ENCODE measurements at regions not wholly inside any gene's neighbourhood (a gene's known extent, or its start where the extent isn't known, plus 50 kb on each side); places are given as distances from the start of the nearest gene placed in this dataset.

GRCh38 chr21:35896060-35896459, 164.3 kb downstream of the SETD4 start:
- no peak for DNase-seq

GRCh38 chr21:35895598-35895997, 164.7 kb downstream of the SETD4 start:
- DNase-seq, result no peak

GRCh38 chr21:35893156-35893555, 167.2 kb downstream of the SETD4 start:
- DNase-seq, result no peak

GRCh38 chr21:35886887-35887286, 173.4 kb downstream of the SETD4 start:
- DNase-seq, result no peak

- no peak for DNase-seq
These were observed 174.3 kb downstream of the SETD4 start for GRCh38 chr21:35885942-35886541.

- no peak for DNase-seq
These were observed 177.5 kb downstream of the SETD4 start for GRCh38 chr21:35882791-35883240.

GRCh38 chr21:35873441-35873840, 186.9 kb downstream of the SETD4 start:
- DNase-seq, result no peak

- DNase-seq, result no peak
These were observed 188.4 kb downstream of the SETD4 start for GRCh38 chr21:35871906-35872305.

GRCh38 chr21:35868869-35869223, 191.5 kb downstream of the SETD4 start:
- DNase-seq, result no peak

GRCh38 chr21:35868005-35868868, 192.1 kb downstream of the SETD4 start:
- DNase-seq, result no peak

- DNase-seq, result no peak
These were observed 196.3 kb downstream of the SETD4 start for GRCh38 chr21:35864039-35864438.

- DNase-seq, result no peak
These were observed 197.4 kb downstream of the SETD4 start for GRCh38 chr21:35862969-35863368.

- DNase-seq, result no peak
These were observed 198.7 kb downstream of the SETD4 start for GRCh38 chr21:35861661-35862060.

- no peak for DNase-seq
These were observed 200.0 kb downstream of the SETD4 start for GRCh38 chr21:35860189-35860869.

- DNase-seq, result no peak
These were observed 200.6 kb downstream of the SETD4 start for GRCh38 chr21:35859677-35860076.

GRCh38 chr21:35857095-35857494, 203.2 kb downstream of the SETD4 start:
- no peak for DNase-seq

GRCh38 chr21:35855484-35855883, 204.8 kb downstream of the SETD4 start:
- DNase-seq, result no peak

- DNase-seq, result no peak
These were observed 206.0 kb downstream of the SETD4 start for GRCh38 chr21:35854281-35854680.

- no peak for DNase-seq
These were observed 206.7 kb downstream of the SETD4 start for GRCh38 chr21:35853321-35854239.

GRCh38 chr21:35852820-35853219, 207.5 kb downstream of the SETD4 start:
- no peak for DNase-seq

- no peak for DNase-seq
These were observed 209.7 kb downstream of the SETD4 start for GRCh38 chr21:35850542-35851103.
